ENCODE measurements at regions not wholly inside any gene's neighbourhood (a gene's known extent, or its start where the extent isn't known, plus 50 kb on each side); places are given as distances from the start of the nearest gene placed in this dataset.

GRCh38 chr1:201598973-201599372, 60.0 kb downstream of the NAV1 start:
- Histone ChIP-seq H3K36me3 (no peaks in the 10 kb centered on the region), H3K27me3 (no peaks in the 10 kb centered on the region), H3K9me3 (ENCODE audit: low read depth) (no peaks in the 10 kb centered on the region), H3K27ac (no peak overlapping the region), H3K4me3 (no peak overlapping the region), H3K4me1 (ENCODE audit: low read depth) (no peaks in the 10 kb centered on the region)
- DNase-seq (ENCODE audit: low read depth in 1 of 2, low spot score in 1 of 2) = no peak
- TF ChIP-seq CTCF (IDR thresholded peaks at IDR 0.05; ENCODE audit: low read depth, low read length) = no peak

- H3K9me3 ChIP-seq (ENCODE audit: low read depth) = no peaks in the 10 kb centered on the region
- no peak for TF ChIP-seq CTCF (IDR thresholded peaks at IDR 0.05; ENCODE audit: low read depth, low read length)
- H3K4me3 ChIP-seq = no peak overlapping the region
- H3K36me3 ChIP-seq = no peaks in the 10 kb centered on the region
- no peaks in the 10 kb centered on the region for H3K4me1 ChIP-seq (ENCODE audit: low read depth)
- H3K27ac ChIP-seq = no peak overlapping the region
- H3K27me3 ChIP-seq = no peaks in the 10 kb centered on the region
- no peak for DNase-seq (ENCODE audit: low read depth in 1 of 2, low spot score in 1 of 2)
These were observed 60.6 kb downstream of the NAV1 start for GRCh38 chr1:201599548-201599947.

- no peak for TF ChIP-seq CTCF (IDR thresholded peaks at IDR 0.05; ENCODE audit: low read depth, low read length)
- H3K27ac ChIP-seq = no peak overlapping the region
- H3K27me3 ChIP-seq = no peaks in the 10 kb centered on the region
- DNase-seq (ENCODE audit: low read depth in 1 of 2, low spot score in 1 of 2) = peak in 1 of 2 donors; percentile 83
- H3K36me3 ChIP-seq = no peaks in the 10 kb centered on the region
- no peaks in the 10 kb centered on the region for H3K9me3 ChIP-seq (ENCODE audit: low read depth)
- H3K4me3 ChIP-seq = no peak overlapping the region
- H3K4me1 ChIP-seq (ENCODE audit: low read depth) = no peaks in the 10 kb centered on the region
These were observed 63.7 kb downstream of the NAV1 start for GRCh38 chr1:201602413-201603265.

GRCh38 chr1:201603613-201604232, 64.8 kb downstream of the NAV1 start:
- DNase-seq (ENCODE audit: low read depth in 1 of 2, low spot score in 1 of 2) = no peak
- H3K27ac ChIP-seq = no peak overlapping the region
- H3K4me3 ChIP-seq = no peak overlapping the region
- no peak for TF ChIP-seq CTCF (IDR thresholded peaks at IDR 0.05; ENCODE audit: low read depth, low read length)
- H3K27me3 ChIP-seq = no peaks in the 10 kb centered on the region
- H3K36me3 ChIP-seq = no peaks in the 10 kb centered on the region
- no peaks in the 10 kb centered on the region for H3K9me3 ChIP-seq (ENCODE audit: low read depth)
- no peaks in the 10 kb centered on the region for H3K4me1 ChIP-seq (ENCODE audit: low read depth)

GRCh38 chr1:201605385-201606010, 66.6 kb downstream of the NAV1 start:
- H3K4me1 ChIP-seq (ENCODE audit: low read depth) = no peaks in the 10 kb centered on the region
- H3K27ac ChIP-seq = no peak overlapping the region
- no peak for DNase-seq (ENCODE audit: low read depth in 1 of 2, low spot score in 1 of 2)
- H3K9me3 ChIP-seq (ENCODE audit: low read depth) = no peaks in the 10 kb centered on the region
- H3K4me3 ChIP-seq = no peak overlapping the region
- TF ChIP-seq CTCF (IDR thresholded peaks at IDR 0.05; ENCODE audit: low read depth, low read length) = no peak
- H3K36me3 ChIP-seq = no peaks in the 10 kb centered on the region
- no peaks in the 10 kb centered on the region for H3K27me3 ChIP-seq

All from cardiac muscle cell (in vitro differentiated cells and primary cell).